ENCODE measurements at regions not wholly inside any gene's neighbourhood (a gene's known extent, or its start where the extent isn't known, plus 50 kb on each side); places are given as distances from the start of the nearest gene placed in this dataset.

GRCh38 chr3:148453781-148454191 lies 243.9 kb upstream of the AGTR1 start:
- TF ChIP-seq CTCF (IDR thresholded peaks at IDR 0.05) (no peak), POLR2AphosphoS5 (IDR thresholded peaks at IDR 0.05) (no peak)

Measured in breast epithelium (tissue), 3 donors.